ENCODE measurements at regions not wholly inside any gene's neighbourhood (a gene's known extent, or its start where the extent isn't known, plus 50 kb on each side); places are given as distances from the start of the nearest gene placed in this dataset.

DNA sequence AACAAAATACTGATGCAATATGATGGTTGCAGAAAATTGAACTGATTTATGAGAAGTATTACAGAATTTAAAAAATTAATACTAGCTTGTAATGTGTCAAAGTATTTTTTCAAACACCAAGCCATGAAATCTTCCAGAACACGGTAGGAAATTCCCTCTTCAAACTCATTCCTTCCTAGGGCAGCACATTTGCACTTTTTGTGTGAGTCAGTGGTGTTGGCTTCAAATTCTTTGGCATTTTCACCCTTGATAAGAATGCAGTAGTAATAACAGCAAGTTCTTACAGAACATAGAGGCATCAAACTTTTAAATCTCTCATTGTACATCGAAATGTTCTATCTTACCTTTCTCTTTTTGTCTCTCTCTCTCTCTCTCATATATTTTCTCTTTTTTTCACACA, 191.8 kb downstream of the CGGBP1 start:
- H2AFZ ChIP-seq (ENCODE audit: low read depth, low read length), result no peak overlapping the region
- H3K9me2 ChIP-seq (ENCODE audit: insufficient read depth, low read length), result no peaks in the 10 kb centered on the region
- no peak overlapping the region for H3K27ac ChIP-seq (ENCODE audit: low read length)
- no peak for TF ChIP-seq SMC3 (conservative IDR thresholded peaks at IDR 0.05; ENCODE audit: poor library complexity)
- TF ChIP-seq, protein P1, sequence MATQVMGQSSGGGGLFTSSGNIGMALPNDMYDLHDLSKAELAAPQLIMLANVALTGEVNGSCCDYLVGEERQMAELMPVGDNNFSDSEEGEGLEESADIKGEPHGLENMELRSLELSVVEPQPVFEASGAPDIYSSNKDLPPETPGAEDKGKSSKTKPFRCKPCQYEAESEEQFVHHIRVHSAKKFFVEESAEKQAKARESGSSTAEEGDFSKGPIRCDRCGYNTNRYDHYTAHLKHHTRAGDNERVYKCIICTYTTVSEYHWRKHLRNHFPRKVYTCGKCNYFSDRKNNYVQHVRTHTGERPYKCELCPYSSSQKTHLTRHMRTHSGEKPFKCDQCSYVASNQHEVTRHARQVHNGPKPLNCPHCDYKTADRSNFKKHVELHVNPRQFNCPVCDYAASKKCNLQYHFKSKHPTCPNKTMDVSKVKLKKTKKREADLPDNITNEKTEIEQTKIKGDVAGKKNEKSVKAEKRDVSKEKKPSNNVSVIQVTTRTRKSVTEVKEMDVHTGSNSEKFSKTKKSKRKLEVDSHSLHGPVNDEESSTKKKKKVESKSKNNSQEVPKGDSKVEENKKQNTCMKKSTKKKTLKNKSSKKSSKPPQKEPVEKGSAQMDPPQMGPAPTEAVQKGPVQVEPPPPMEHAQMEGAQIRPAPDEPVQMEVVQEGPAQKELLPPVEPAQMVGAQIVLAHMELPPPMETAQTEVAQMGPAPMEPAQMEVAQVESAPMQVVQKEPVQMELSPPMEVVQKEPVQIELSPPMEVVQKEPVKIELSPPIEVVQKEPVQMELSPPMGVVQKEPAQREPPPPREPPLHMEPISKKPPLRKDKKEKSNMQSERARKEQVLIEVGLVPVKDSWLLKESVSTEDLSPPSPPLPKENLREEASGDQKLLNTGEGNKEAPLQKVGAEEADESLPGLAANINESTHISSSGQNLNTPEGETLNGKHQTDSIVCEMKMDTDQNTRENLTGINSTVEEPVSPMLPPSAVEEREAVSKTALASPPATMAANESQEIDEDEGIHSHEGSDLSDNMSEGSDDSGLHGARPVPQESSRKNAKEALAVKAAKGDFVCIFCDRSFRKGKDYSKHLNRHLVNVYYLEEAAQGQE (IDR thresholded peaks at IDR 0.05; ENCODE audit: borderline replicate concordance), result no peak
- no peak for TF ChIP-seq EP300 (conservative IDR thresholded peaks at IDR 0.05; ENCODE audit: poor library complexity, severe bottlenecking)
- TF ChIP-seq, protein P2, sequence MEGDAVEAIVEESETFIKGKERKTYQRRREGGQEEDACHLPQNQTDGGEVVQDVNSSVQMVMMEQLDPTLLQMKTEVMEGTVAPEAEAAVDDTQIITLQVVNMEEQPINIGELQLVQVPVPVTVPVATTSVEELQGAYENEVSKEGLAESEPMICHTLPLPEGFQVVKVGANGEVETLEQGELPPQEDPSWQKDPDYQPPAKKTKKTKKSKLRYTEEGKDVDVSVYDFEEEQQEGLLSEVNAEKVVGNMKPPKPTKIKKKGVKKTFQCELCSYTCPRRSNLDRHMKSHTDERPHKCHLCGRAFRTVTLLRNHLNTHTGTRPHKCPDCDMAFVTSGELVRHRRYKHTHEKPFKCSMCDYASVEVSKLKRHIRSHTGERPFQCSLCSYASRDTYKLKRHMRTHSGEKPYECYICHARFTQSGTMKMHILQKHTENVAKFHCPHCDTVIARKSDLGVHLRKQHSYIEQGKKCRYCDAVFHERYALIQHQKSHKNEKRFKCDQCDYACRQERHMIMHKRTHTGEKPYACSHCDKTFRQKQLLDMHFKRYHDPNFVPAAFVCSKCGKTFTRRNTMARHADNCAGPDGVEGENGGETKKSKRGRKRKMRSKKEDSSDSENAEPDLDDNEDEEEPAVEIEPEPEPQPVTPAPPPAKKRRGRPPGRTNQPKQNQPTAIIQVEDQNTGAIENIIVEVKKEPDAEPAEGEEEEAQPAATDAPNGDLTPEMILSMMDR (IDR thresholded peaks at IDR 0.05; ENCODE audit: poor library complexity, severe bottlenecking), result no peak
- TF ChIP-seq TAF1 (IDR thresholded peaks at IDR 0.05; ENCODE audit: low read depth), result no peak
- no peak for TF ChIP-seq RAD21 (conservative IDR thresholded peaks at IDR 0.05)
- no peak for TF ChIP-seq EZH2 (IDR thresholded peaks at IDR 0.05; ENCODE audit: borderline replicate concordance, insufficient read depth, low read length, poor library complexity, severe bottlenecking)
- TF ChIP-seq POLR2AphosphoS5 (IDR thresholded peaks at IDR 0.05), result no peak
- no peak for TF ChIP-seq MXI1 (conservative IDR thresholded peaks at IDR 0.05; ENCODE audit: poor library complexity, severe bottlenecking)
- no peaks in the 10 kb centered on the region for H3K79me2 ChIP-seq (replicated peaks; ENCODE audit: insufficient read depth, low read length)
- no peaks in the 10 kb centered on the region for H3K27me3 ChIP-seq (ENCODE audit: insufficient read depth, low read depth, low read length)
- H3K4me3 ChIP-seq (ENCODE audit: low read length), result no peak overlapping the region
- H3K9ac ChIP-seq (ENCODE audit: low read length), result no peak overlapping the region
- H3K4me2 ChIP-seq (ENCODE audit: low read length), result no peak overlapping the region
- H3K9me3 ChIP-seq (ENCODE audit: low read length), result no peaks in the 10 kb centered on the region
- no peaks in the 10 kb centered on the region for H3F3A ChIP-seq (ENCODE audit: insufficient read depth, low read length, poor library complexity, severe bottlenecking)
- no peaks in the 10 kb centered on the region for H4K20me1 ChIP-seq (ENCODE audit: insufficient read depth)
- H3K36me3 ChIP-seq (ENCODE audit: insufficient read depth, low read length), result no peaks in the 10 kb centered on the region

DNA sequence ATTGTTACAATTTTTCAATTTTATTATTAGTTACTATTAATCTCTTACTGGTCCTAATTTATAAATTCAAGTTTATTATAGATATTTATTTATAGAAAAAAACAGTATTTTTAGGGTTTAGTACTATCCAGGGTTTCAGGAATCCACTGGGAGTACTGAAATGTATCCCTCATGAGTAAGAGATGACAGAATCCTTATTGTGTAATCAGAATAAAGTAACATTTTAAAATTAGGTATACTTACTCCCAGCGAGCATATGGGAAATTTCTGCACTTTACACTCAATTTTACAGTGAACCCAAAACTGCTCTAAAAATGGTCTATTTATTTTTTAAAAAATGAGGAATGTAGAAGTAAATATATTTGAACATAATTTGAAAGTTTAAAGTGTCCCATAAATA, 202.7 kb downstream of the CGGBP1 start:
- H4K20me1 ChIP-seq (ENCODE audit: insufficient read depth), result no peaks in the 10 kb centered on the region
- H3K36me3 ChIP-seq (ENCODE audit: insufficient read depth, low read length), result no peaks in the 10 kb centered on the region
- H3F3A ChIP-seq (ENCODE audit: insufficient read depth, low read length, poor library complexity, severe bottlenecking), result no peaks in the 10 kb centered on the region
- H3K9ac ChIP-seq (ENCODE audit: low read length), result no peak overlapping the region
- no peaks in the 10 kb centered on the region for H3K27me3 ChIP-seq (ENCODE audit: insufficient read depth, low read depth, low read length)
- no peak overlapping the region for H3K4me3 ChIP-seq (ENCODE audit: low read length)
- no peak overlapping the region for H3K4me2 ChIP-seq (ENCODE audit: low read length)
- H3K27ac ChIP-seq (ENCODE audit: low read length), result no peak overlapping the region
- no peaks in the 10 kb centered on the region for H3K9me3 ChIP-seq (ENCODE audit: low read length)
- no peaks in the 10 kb centered on the region for H3K79me2 ChIP-seq (replicated peaks; ENCODE audit: insufficient read depth, low read length)
- no peaks in the 10 kb centered on the region for H3K9me2 ChIP-seq (ENCODE audit: insufficient read depth, low read length)
- H2AFZ ChIP-seq (ENCODE audit: low read depth, low read length), result no peak overlapping the region
- no peak for TF ChIP-seq EP300 (conservative IDR thresholded peaks at IDR 0.05; ENCODE audit: poor library complexity, severe bottlenecking)
- TF ChIP-seq TAF1 (IDR thresholded peaks at IDR 0.05; ENCODE audit: low read depth), result no peak
- no peak for TF ChIP-seq POLR2AphosphoS5 (IDR thresholded peaks at IDR 0.05)
- TF ChIP-seq MXI1 (conservative IDR thresholded peaks at IDR 0.05; ENCODE audit: poor library complexity, severe bottlenecking), result no peak
- TF ChIP-seq, protein P2 (IDR thresholded peaks at IDR 0.05; ENCODE audit: poor library complexity, severe bottlenecking), result no peak
- no peak for TF ChIP-seq RAD21 (conservative IDR thresholded peaks at IDR 0.05)
- TF ChIP-seq, protein P1 (IDR thresholded peaks at IDR 0.05; ENCODE audit: borderline replicate concordance), result no peak
- no peak for TF ChIP-seq SMC3 (conservative IDR thresholded peaks at IDR 0.05; ENCODE audit: poor library complexity)
- no peak for TF ChIP-seq EZH2 (IDR thresholded peaks at IDR 0.05; ENCODE audit: borderline replicate concordance, insufficient read depth, low read length, poor library complexity, severe bottlenecking)

Data from neural cell (in vitro differentiated cells).